GM23338 (cell line): ENCODE measurements at regions not wholly inside any gene's neighbourhood (a gene's known extent, or its start where the extent isn't known, plus 50 kb on each side); places are given as distances from the start of the nearest gene placed in this dataset.

Source experiments
- ATAC-seq: fragments of 200-7000 bp; cut with Tn5 transposase; 3 replicates; pipeline ENCODE4 v1.9.1; 2020
- DNase-seq: peaks from one replicate; pipeline ENCODE4 v3.0.0-alpha.2; 2015; ENCODE audit warnings: low spot score
- H2AFZ ChIP-seq: fragments of 200-600 bp; sonication (generic); 2 replicates; pipeline ENCODE4 v1.8.0; 2016; ENCODE audit warnings: antibody characterized with exemption, mild to moderate bottlenecking, moderate library complexity
- H3F3A ChIP-seq: fragments of 200-600 bp; sonication (generic); replicated peaks from 2 replicates; pipeline ENCODE4 v1.8.0; 2017; ENCODE audit warnings: antibody characterized with exemption, mixed run types, low read depth
- H3K27ac ChIP-seq: fragments of 200-600 bp; sonication (generic); 2 replicates; pipeline ENCODE4 v1.6.1; 2016; ENCODE audit warnings: low read depth
- H3K27me3 ChIP-seq: fragments of 200-600 bp; sonication (generic); 2 replicates; pipeline ENCODE4 v1.8.0; 2016; ENCODE audit warnings: mild to moderate bottlenecking, mixed run types, moderate library complexity; ENCODE audit not compliant: insufficient read depth
- H3K36me3 ChIP-seq: fragments of 200-600 bp; sonication (generic); 2 replicates; pipeline ENCODE4 v1.8.0; 2016; ENCODE audit warnings: mild to moderate bottlenecking; ENCODE audit not compliant: insufficient read depth
- H3K4me1 ChIP-seq: fragments of 200-600 bp; sonication (generic); 2 replicates; pipeline ENCODE4 v1.8.0; 2016; ENCODE audit warnings: mild to moderate bottlenecking, moderate library complexity; ENCODE audit not compliant: insufficient read depth
- H3K4me2 ChIP-seq: fragments of 200-600 bp; sonication (generic); 2 replicates; pipeline ENCODE4 v1.7.1; 2017; ENCODE audit warnings: mixed run types
- H3K4me3 ChIP-seq: fragments of 200-600 bp; sonication (generic); 2 replicates; pipeline ENCODE4 v1.6.1; 2016; ENCODE audit warnings: mixed run types
- H3K79me2 ChIP-seq: fragments of 200-600 bp; sonication (generic); replicated peaks from 2 replicates; pipeline ENCODE4 v1.8.0; 2017; ENCODE audit warnings: mild to moderate bottlenecking; ENCODE audit not compliant: insufficient read depth
- H3K9me2 ChIP-seq: fragments of 200-600 bp; sonication (generic); 2 replicates; pipeline ENCODE4 v1.8.0; 2017; ENCODE audit not compliant: insufficient read depth
- H4K20me1 ChIP-seq: fragments of 200-600 bp; sonication (generic); replicated peaks from 2 replicates; pipeline ENCODE4 v1.8.0; 2017; ENCODE audit warnings: mild to moderate bottlenecking; ENCODE audit not compliant: insufficient read depth
- H3K27ac Mint-ChIP-seq: 2 replicates; pipeline ENCODE4 v1.8.0; 2020; ENCODE audit warnings: inconsistent platforms, mild to moderate bottlenecking, moderate library complexity, mixed read lengths
- H3K27me3 Mint-ChIP-seq: 3 replicates; pipeline ENCODE4 v1.8.0; 2022; ENCODE audit warnings: low read depth, mild to moderate bottlenecking, moderate library complexity, mixed read lengths, inconsistent platforms; ENCODE audit not compliant: insufficient read depth, poor library complexity
- H3K36me3 Mint-ChIP-seq: 3 replicates; pipeline ENCODE4 v1.8.0; 2021; ENCODE audit warnings: low read depth, mild to moderate bottlenecking, inconsistent platforms, moderate library complexity, mixed read lengths
- H3K4me1 Mint-ChIP-seq: 3 replicates; pipeline ENCODE4 v1.8.0; 2020; ENCODE audit warnings: mild to moderate bottlenecking, inconsistent platforms, mixed read lengths
- H3K4me3 Mint-ChIP-seq: 3 replicates; pipeline ENCODE4 v1.8.0; 2021; ENCODE audit warnings: moderate library complexity, mild to moderate bottlenecking, inconsistent platforms, mixed read lengths
- H3K9me3 Mint-ChIP-seq: 3 replicates; pipeline ENCODE4 v1.8.0; 2020; ENCODE audit warnings: moderate library complexity, mild to moderate bottlenecking, inconsistent platforms, mixed read lengths
- EZH2phosphoT487 ChIP-seq: fragments of 200-600 bp; sonication (generic); IDR thresholded peaks from one replicate; pipeline ENCODE4 v1.8.1; 2018; ENCODE audit warnings: antibody characterized with exemption; ENCODE audit not compliant: unreplicated experiment
- JUNB ChIP-seq: IDR thresholded peaks from one replicate; pipeline ENCODE4 v1.6.1; 2016; ENCODE audit warnings: antibody characterized with exemption; ENCODE audit not compliant: unreplicated experiment
- POLR2AphosphoS5 ChIP-seq: IDR thresholded peaks from 2 replicates; pipeline ENCODE4 v1.6.1; 2016; ENCODE audit warnings: antibody characterized with exemption, low read depth
- TF ChIP-seq, protein P1 (sequence below): IDR thresholded peaks from one replicate; pipeline ENCODE4 v1.6.1; 2018; ENCODE audit warnings: antibody characterized with exemption; ENCODE audit not compliant: unreplicated experiment
- TF ChIP-seq, protein P2 (sequence below): fragments of 250-450 bp; sonication (Bioruptor Pico); IDR thresholded peaks from 2 replicates; pipeline ENCODE4 v1.5.0; 2020; ENCODE audit warnings: mild to moderate bottlenecking, moderate library complexity

DNA sequence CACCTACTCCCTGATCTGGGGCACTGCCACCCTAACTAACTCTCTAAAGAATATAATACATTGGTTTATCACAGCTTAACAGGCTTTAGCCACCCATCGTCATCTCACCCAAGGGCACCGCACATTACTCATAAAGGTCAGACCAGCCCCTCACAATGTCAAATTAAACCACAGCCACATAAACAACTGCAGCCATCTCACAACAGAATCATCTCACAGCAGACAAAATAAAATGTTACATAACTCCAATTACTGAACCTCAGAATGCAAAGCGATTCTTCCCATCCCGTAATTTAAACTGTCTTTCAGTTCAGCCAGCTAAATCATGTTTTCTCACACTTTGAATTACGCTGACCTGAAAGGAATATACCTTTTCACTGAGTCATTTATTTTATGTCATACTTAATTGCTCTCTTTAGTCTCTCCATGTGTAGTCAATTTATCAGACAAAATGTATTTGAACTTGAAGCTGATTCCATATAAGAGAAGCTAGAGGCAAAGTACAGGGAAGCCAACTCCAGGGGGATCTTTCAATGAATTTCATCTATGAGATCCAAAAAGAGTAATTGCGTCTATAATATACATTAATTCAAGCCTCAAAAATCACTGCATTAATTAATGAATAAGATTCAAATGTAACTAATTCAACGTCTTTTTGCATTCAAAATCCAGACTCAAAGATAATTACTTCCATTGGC is 96.9 kb upstream of the NEBL start (continued):
- TF ChIP-seq, protein P1, sequence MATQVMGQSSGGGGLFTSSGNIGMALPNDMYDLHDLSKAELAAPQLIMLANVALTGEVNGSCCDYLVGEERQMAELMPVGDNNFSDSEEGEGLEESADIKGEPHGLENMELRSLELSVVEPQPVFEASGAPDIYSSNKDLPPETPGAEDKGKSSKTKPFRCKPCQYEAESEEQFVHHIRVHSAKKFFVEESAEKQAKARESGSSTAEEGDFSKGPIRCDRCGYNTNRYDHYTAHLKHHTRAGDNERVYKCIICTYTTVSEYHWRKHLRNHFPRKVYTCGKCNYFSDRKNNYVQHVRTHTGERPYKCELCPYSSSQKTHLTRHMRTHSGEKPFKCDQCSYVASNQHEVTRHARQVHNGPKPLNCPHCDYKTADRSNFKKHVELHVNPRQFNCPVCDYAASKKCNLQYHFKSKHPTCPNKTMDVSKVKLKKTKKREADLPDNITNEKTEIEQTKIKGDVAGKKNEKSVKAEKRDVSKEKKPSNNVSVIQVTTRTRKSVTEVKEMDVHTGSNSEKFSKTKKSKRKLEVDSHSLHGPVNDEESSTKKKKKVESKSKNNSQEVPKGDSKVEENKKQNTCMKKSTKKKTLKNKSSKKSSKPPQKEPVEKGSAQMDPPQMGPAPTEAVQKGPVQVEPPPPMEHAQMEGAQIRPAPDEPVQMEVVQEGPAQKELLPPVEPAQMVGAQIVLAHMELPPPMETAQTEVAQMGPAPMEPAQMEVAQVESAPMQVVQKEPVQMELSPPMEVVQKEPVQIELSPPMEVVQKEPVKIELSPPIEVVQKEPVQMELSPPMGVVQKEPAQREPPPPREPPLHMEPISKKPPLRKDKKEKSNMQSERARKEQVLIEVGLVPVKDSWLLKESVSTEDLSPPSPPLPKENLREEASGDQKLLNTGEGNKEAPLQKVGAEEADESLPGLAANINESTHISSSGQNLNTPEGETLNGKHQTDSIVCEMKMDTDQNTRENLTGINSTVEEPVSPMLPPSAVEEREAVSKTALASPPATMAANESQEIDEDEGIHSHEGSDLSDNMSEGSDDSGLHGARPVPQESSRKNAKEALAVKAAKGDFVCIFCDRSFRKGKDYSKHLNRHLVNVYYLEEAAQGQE, result no peak
- no peak for TF ChIP-seq JUNB
- TF ChIP-seq, protein P2, sequence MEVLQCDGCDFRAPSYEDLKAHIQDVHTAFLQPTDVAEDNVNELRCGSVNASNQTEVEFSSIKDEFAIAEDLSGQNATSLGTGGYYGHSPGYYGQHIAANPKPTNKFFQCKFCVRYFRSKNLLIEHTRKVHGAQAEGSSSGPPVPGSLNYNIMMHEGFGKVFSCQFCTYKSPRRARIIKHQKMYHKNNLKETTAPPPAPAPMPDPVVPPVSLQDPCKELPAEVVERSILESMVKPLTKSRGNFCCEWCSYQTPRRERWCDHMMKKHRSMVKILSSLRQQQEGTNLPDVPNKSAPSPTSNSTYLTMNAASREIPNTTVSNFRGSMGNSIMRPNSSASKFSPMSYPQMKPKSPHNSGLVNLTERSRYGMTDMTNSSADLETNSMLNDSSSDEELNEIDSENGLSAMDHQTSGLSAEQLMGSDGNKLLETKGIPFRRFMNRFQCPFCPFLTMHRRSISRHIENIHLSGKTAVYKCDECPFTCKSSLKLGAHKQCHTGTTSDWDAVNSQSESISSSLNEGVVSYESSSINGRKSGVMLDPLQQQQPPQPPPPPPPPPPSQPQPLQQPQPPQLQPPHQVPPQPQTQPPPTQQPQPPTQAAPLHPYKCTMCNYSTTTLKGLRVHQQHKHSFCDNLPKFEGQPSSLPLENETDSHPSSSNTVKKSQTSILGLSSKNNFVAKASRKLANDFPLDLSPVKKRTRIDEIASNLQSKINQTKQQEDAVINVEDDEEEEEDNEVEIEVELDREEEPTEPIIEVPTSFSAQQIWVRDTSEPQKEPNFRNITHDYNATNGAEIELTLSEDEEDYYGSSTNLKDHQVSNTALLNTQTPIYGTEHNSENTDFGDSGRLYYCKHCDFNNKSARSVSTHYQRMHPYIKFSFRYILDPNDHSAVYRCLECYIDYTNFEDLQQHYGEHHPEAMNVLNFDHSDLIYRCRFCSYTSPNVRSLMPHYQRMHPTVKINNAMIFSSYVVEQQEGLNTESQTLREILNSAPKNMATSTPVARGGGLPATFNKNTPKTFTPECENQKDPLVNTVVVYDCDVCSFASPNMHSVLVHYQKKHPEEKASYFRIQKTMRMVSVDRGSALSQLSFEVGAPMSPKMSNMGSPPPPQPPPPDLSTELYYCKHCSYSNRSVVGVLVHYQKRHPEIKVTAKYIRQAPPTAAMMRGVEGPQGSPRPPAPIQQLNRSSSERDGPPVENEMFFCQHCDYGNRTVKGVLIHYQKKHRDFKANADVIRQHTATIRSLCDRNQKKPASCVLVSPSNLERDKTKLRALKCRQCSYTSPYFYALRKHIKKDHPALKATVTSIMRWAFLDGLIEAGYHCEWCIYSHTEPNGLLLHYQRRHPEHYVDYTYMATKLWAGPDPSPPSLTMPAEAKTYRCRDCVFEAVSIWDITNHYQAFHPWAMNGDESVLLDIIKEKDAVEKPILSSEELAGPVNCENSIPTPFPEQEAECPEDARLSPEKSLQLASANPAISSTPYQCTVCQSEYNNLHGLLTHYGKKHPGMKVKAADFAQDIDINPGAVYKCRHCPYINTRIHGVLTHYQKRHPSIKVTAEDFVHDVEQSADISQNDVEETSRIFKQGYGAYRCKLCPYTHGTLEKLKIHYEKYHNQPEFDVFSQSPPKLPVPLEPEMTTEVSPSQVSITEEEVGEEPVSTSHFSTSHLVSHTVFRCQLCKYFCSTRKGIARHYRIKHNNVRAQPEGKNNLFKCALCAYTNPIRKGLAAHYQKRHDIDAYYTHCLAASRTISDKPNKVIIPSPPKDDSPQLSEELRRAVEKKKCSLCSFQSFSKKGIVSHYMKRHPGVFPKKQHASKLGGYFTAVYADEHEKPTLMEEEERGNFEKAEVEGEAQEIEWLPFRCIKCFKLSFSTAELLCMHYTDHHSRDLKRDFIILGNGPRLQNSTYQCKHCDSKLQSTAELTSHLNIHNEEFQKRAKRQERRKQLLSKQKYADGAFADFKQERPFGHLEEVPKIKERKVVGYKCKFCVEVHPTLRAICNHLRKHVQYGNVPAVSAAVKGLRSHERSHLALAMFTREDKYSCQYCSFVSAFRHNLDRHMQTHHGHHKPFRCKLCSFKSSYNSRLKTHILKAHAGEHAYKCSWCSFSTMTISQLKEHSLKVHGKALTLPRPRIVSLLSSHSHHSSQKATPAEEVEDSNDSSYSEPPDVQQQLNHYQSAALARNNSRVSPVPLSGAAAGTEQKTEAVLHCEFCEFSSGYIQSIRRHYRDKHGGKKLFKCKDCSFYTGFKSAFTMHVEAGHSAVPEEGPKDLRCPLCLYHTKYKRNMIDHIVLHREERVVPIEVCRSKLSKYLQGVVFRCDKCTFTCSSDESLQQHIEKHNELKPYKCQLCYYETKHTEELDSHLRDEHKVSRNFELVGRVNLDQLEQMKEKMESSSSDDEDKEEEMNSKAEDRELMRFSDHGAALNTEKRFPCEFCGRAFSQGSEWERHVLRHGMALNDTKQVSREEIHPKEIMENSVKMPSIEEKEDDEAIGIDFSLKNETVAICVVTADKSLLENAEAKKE (CRISPR knock-in tag), result no peak

- peaks cover 3% of the 10 kb centered on the region for H3K27me3 Mint-ChIP-seq
- H3K4me3 ChIP-seq, result no peak overlapping the region
- H3K27me3 ChIP-seq, result no peaks in the 10 kb centered on the region
- H3K79me2 ChIP-seq, result no peaks in the 10 kb centered on the region
- no peak overlapping the region for H3K27ac Mint-ChIP-seq
- H3K27ac ChIP-seq, result no peak overlapping the region
- no peaks in the 10 kb centered on the region for H4K20me1 ChIP-seq
- no peak overlapping the region for H3K4me3 Mint-ChIP-seq
- no peaks in the 10 kb centered on the region for H3K36me3 Mint-ChIP-seq
- no peaks in the 10 kb centered on the region for H3K36me3 ChIP-seq
- H2AFZ ChIP-seq, result no peak overlapping the region
- no peaks in the 10 kb centered on the region for H3K9me3 Mint-ChIP-seq
- no peaks in the 10 kb centered on the region for H3K9me2 ChIP-seq
- 0 out of 3 replicates have a peak, but pooled peaks cover 3% of the 10 kb centered on the region for H3K4me1 Mint-ChIP-seq
- ATAC-seq, result no peak
- H3F3A ChIP-seq, result no peaks in the 10 kb centered on the region
- H3K4me2 ChIP-seq, result no peak overlapping the region
- H3K4me1 ChIP-seq, result no peaks in the 10 kb centered on the region
- no peak for DNase-seq
- TF ChIP-seq, protein P2 (CRISPR knock-in tag), result no peak
- no peak for TF ChIP-seq POLR2AphosphoS5
- TF ChIP-seq EZH2phosphoT487, result no peak
Measured at GRCh38 chr10:20993389-20993788, 96.3 kb upstream of the NEBL start.
